ENCODE measurements at regions not wholly inside any gene's neighbourhood (a gene's known extent, or its start where the extent isn't known, plus 50 kb on each side); places are given as distances from the start of the nearest gene placed in this dataset.
"Not testable (repeated sequence)": the region's sequence is repeated elsewhere in the genome, so short reads cannot be mapped to it uniquely, and the experiment has no call there.

- DNase-seq (ENCODE audit: low spot score) (no peak), ATAC-seq (no peak)
These were observed 360.0 kb downstream of the QKI start for GRCh38 chr6:163774485-163774884.

DNA sequence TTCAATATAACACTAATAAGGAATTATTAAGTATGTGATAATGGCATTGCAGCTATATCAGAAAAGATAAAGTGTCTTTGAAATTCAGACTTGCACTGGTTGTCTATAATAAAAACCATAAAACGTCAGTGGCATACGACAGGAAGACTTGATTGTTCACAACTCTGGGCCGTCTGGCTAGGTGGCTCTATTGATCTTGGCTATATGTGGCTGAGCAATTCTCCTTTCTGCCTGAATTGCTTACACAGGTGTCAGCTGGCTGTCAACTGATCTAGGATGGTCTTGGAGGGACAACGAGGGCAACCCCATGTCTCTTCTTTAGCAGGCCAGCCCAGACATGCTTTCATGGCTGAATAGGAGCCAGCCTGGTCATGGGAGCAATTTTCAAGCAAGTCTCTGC, 359.1 kb downstream of the QKI start:
- ATAC-seq = peak; percentile 57
- no peak for DNase-seq (ENCODE audit: low spot score)

DNA sequence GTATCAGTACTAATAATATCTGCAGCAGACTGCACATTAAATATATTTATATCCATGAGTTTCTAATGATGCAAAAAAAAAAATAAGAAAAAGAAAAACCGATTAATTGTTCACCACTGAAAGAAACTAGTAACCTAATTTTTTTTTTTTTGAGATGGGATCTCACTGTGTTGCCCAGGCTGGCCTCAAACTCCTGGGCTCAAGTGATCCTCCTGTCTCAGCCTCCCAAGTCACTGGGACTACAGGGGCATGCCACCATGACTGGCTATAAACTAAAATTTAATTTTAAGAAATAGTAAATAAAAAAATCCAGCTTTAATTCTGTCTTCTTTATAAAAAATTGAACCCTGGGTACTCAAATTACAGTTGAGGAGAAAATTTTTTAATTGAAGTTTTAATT, 358.2 kb downstream of the QKI start:
- no peak for ATAC-seq
- no peak for DNase-seq (ENCODE audit: low spot score)

- DNase-seq (ENCODE audit: low spot score) = no peak
- ATAC-seq = no peak
These were observed 356.7 kb downstream of the QKI start for GRCh38 chr6:163771180-163771579.

- no peak for ATAC-seq
- no peak for DNase-seq (ENCODE audit: low spot score)
These were observed 354.4 kb downstream of the QKI start for GRCh38 chr6:163768905-163769304.

GRCh38 chr6:163766936-163767335, 352.4 kb downstream of the QKI start:
- DNase-seq (ENCODE audit: low spot score) = no peak
- no peak for ATAC-seq

- DNase-seq (ENCODE audit: low spot score) (no peak), ATAC-seq (no peak)
These were observed 350.8 kb downstream of the QKI start for GRCh38 chr6:163765335-163765734.

DNA sequence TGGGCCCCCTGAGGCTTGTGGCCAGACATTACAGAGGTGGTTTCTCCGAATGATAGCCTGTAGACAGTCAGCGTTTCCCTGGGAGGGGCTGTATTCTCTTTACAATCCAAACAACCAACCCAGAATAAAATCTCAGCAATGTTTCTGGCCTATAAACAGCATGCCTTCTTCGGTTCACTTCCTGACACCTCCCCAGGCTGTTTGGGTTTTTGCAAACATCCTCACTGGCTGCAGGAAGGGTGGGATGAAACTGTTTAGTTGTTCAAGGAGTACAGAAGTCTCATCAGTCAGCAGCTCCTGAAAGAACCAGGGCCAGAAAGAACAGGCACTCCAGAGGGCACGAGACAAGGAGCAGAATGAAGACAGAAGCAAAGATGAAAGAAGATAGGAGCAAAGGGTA, 350.0 kb downstream of the QKI start:
- ATAC-seq = no peak
- DNase-seq (ENCODE audit: low spot score) = no peak

- DNase-seq (ENCODE audit: low spot score) (no peak), ATAC-seq (no peak)
These were observed 347.0 kb downstream of the QKI start for GRCh38 chr6:163761481-163761880.

DNA sequence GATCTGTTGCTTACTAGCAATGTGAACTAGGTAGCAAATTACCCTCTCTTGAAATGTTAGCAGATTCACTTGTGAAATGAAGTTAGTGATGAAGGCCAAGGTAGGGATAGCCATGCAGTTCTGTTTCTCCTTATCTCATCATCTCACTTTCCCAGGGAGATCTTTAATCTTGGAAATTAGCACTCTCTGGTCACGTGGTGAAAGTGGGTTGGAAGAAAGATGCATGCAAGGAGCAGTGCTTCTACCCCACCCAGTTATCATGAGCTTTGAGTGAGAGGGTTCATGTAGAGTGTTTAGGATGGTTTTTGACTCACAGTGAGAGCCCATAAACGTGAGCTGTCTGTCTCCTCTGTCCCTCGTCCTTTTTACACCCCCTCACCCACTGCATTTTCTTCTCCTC, 346.3 kb downstream of the QKI start:
- DNase-seq (ENCODE audit: low spot score) (no peak), ATAC-seq (no peak)

DNA sequence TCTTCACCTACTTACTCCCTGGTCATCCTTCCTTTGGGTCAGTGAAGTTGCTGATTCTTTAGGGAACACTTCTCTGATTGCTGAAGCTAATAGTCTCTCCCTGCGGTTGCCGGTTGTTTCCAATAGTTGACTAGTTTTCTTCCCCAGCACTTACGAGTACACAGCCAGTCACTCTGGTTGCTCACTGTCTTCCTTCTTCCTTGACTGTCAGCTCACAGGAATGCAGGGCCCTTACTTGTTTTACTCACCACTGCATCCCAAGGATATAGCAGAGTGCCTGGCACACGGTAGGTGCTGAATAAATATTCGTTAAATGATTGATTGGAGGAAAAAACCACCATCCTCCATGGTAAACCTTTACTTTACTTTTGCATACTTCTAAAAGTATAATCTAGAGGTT, 345.0 kb downstream of the QKI start:
- ATAC-seq (no peak), DNase-seq (ENCODE audit: low spot score) (no peak)

DNA sequence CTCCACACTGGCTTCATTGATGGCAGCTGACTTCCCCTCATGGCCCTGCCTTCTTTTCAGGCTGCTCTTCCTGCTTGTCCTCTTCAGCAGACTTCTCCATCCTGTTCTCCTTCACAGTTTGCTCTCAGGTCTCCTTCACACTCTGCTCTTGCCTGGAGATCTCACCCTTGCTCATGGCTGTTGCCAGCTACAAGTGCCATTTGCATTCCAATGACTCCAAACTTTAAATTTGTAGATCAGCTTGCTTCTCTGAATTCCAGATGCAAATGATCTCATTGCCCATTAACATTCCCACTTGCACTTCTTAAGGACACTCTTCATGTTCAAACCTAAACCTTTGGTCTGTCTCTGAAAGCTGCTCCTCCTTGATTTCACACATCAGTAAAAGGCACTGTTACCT, 343.0 kb downstream of the QKI start:
- DNase-seq (ENCODE audit: low spot score) (no peak), ATAC-seq (no peak)

- DNase-seq (ENCODE audit: low spot score) (no peak), ATAC-seq (no peak)
These were observed 341.6 kb downstream of the QKI start for GRCh38 chr6:163756079-163756478.

GRCh38 chr6:163754866-163755265, 340.3 kb downstream of the QKI start:
- ATAC-seq (no peak), DNase-seq (ENCODE audit: low spot score) (no peak)

- no peak for ATAC-seq
- DNase-seq (ENCODE audit: low spot score) = no peak
These were observed 338.9 kb downstream of the QKI start for GRCh38 chr6:163753430-163753829.

GRCh38 chr6:163752446-163752845, 337.9 kb downstream of the QKI start:
- no peak for DNase-seq (ENCODE audit: low spot score)
- no peak for ATAC-seq

GRCh38 chr6:163751032-163751525, 336.6 kb downstream of the QKI start:
- DNase-seq (ENCODE audit: low spot score) (no peak), ATAC-seq (no peak)

DNA sequence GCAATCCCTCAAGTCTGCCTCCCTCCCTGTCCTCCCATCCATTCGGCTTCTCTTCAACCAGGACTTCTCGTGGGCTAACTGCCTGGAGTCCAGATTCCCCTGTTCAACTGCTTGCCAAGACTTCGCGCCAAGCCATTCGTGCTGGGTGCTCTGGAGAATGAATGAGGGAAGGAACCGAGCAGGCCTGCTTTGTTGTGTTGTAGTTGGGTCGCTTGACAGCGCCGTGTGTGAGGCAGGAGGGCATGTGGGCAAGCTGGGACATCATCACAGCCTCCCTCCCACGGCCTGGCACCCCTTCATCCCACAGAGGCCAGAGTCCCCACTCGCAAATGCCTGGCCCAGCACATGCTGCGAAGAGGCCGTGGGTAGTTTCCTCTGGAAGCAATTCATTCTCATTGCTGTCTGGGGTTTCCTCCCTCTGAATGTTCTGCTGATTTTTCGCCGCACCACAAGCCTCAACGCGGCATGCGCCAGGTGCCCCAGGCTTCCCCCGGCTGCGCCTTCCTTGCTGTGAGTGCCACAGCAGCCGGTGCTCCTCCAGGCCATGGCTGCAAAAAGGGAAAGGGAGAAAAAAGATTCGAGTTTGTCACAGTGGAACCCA, 336.0 kb downstream of the QKI start:
- no peak for DNase-seq (ENCODE audit: low spot score)
- ATAC-seq = no peak

DNA sequence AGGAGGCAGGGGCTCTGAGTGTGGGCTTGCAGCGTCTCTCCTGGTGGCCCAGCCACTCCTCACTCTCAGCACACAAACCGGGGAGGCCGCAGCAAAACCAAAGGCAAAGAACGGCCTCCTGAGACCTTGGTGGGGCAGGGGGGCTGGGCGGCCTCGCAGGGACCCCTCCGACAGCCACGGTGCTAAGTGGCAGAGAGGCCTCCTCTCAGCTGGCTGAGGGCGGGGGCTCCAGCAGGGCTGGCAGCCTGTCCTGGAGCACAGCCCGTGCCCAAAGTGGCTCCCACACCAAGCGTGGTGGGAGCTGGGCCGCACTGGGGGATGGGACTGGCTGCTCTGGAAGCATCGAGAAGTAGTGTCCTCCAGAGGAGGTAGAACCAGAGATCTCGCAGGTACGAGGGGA, 334.4 kb downstream of the QKI start:
- no peak for ATAC-seq
- DNase-seq (ENCODE audit: low spot score) = no peak

GRCh38 chr6:163748036-163748435, 333.5 kb downstream of the QKI start:
- DNase-seq (ENCODE audit: low spot score) (no peak), ATAC-seq (no peak)

DNA sequence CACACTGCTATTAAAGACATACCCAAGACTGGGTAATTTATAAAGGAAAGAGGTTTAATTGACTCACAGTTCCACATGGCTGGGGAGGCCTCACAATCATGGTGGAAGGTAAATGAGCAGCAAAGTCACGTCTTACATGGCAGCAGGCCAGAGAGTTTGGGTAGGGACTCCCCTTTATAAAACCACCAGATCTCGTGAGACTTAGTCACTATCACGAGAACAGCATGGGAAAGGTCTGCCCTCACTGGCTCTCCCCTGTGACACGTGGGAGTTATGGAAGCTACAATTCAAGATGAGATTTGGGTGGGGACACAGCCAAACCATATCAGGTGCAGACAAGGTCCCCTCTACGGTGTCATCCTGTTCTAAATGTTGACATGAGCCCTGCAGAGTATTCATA, 332.5 kb downstream of the QKI start:
- not testable (repeated sequence) for DNase-seq (ENCODE audit: low spot score); ATAC-seq

DNA sequence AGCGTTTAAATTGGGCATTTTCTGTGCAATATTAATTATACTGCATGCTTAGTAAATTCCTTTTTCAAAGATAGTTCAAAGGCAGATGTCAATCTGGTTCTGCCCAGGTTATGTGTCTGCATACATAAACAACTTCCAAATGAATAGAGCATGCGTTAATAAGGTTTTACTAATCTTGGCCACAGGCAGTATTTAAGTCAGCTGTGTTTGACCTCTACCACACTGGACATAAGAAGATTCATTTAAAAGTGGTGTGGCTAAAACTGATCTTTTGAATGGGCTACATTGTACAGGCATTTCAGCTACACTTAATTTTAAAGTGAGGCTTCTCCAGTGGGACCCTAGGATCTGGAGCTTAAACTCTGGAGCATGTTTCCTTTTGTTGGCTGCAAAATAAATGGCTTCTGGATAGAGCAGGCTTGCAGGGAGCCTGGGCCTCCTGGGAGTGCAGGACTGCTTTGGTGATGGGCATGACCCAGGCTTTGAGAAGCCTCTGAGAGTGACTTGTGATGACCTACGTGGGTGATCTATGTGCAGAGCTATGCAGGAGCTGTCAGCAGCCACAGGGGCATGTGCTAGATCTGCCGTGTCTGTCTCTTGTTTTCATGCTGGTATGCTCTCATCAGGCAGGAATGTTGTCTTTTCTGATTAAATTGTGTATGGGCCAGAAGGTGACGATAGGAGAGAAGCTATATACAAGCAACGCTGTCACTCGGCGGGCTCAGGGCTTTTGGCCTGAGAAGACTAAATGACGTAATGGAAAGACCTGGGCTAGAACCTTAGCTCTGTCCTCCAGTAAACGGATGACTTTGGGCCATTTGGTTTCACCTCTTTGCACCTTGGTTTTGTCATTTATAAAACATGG, 331.2 kb downstream of the QKI start:
- no peak for ATAC-seq

More for the DNA sequence above, 331.2 kb downstream of the QKI start:
- DNase-seq (ENCODE audit: low spot score) = no peak

All from left lobe of liver (tissue), 2 donors.